ENCODE measurements at regions not wholly inside any gene's neighbourhood (a gene's known extent, or its start where the extent isn't known, plus 50 kb on each side); places are given as distances from the start of the nearest gene placed in this dataset.

- TF ChIP-seq POLR2A (IDR thresholded peaks at IDR 0.05) (no peak), CTCF (IDR thresholded peaks at IDR 0.05) (no peak)
Observed at GRCh38 chr11:23090659-23091058, 230.4 kb upstream of the CCDC179 start.
